ENCODE measurements at regions not wholly inside any gene's neighbourhood (a gene's known extent, or its start where the extent isn't known, plus 50 kb on each side); places are given as distances from the start of the nearest gene placed in this dataset.

DNA sequence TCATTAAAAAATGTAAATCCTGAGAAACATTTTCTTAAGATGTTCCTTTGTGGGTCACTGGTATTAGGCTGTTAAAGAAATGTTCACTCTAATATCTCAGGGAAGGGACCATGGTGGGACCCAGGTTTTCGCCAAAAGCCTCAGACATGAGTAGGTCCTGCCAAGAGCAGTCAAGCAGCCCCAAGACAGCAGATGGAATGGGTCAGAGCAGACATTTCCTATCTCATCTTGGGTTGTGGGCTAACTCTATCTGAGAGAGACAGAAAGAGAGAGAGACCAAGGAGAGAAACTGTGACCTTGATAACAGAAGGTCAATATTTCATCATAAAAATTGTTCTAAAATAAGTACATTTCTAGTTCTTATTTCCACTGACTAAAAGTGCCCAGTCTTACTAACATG, 661.7 kb downstream of the TSN start:
- no peak overlapping the region for H3K27ac ChIP-seq
- H3K36me3 ChIP-seq, result no peaks in the 10 kb centered on the region
- H3K27me3 ChIP-seq, result no peaks in the 10 kb centered on the region
- TF ChIP-seq, protein P1, sequence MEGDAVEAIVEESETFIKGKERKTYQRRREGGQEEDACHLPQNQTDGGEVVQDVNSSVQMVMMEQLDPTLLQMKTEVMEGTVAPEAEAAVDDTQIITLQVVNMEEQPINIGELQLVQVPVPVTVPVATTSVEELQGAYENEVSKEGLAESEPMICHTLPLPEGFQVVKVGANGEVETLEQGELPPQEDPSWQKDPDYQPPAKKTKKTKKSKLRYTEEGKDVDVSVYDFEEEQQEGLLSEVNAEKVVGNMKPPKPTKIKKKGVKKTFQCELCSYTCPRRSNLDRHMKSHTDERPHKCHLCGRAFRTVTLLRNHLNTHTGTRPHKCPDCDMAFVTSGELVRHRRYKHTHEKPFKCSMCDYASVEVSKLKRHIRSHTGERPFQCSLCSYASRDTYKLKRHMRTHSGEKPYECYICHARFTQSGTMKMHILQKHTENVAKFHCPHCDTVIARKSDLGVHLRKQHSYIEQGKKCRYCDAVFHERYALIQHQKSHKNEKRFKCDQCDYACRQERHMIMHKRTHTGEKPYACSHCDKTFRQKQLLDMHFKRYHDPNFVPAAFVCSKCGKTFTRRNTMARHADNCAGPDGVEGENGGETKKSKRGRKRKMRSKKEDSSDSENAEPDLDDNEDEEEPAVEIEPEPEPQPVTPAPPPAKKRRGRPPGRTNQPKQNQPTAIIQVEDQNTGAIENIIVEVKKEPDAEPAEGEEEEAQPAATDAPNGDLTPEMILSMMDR (IDR thresholded peaks at IDR 0.05), result no peak
- peaks cover 0 to 7% (median 4%) of the 10 kb centered on the region in 3 donors for H3K4me1 ChIP-seq
- ATAC-seq (no peak), FAIRE-seq (no peak), DNase-seq (no peak)
- no peaks in the 10 kb centered on the region for H3K9me3 ChIP-seq
- intact Hi-C loops (cut with DNase I), result no loop called here
- no peak overlapping the region for H3K4me3 ChIP-seq
- 91 to 93% methylated on average over 1 of the region's 1 CpG for WGBS, 2 donors

DNA sequence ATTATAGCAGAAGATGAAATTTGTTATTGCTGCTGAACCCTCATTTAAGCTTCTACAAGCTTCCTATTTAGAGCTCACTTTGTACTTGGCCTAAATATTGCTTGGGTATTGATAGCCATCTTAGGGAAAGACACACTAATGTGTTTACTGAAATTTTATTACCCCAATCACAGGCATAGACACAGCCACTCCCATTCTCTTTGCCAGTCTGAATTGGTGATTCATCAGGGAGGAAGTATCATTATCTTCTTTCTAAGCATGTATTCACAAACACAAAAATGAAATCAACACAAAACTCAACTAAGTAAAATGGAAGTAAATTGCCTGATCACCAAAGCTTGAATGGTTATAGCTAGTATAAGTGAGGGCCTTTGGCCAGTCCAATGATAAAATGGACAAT, 666.3 kb downstream of the TSN start:
- Histone ChIP-seq H3K4me3 (no peak overlapping the region), H3K36me3 (no peaks in the 10 kb centered on the region), H3K9me3 (no peaks in the 10 kb centered on the region), H3K27ac (no peak overlapping the region), H3K27me3 (no peaks in the 10 kb centered on the region), H3K4me1 (no peaks in the 10 kb centered on the region)
- intact Hi-C loops (cut with DNase I), result no loop called here
- DNase-seq, result no peak
- no peak for FAIRE-seq
- ATAC-seq, result no peak
- TF ChIP-seq, protein P1 (IDR thresholded peaks at IDR 0.05), result no peak

DNA sequence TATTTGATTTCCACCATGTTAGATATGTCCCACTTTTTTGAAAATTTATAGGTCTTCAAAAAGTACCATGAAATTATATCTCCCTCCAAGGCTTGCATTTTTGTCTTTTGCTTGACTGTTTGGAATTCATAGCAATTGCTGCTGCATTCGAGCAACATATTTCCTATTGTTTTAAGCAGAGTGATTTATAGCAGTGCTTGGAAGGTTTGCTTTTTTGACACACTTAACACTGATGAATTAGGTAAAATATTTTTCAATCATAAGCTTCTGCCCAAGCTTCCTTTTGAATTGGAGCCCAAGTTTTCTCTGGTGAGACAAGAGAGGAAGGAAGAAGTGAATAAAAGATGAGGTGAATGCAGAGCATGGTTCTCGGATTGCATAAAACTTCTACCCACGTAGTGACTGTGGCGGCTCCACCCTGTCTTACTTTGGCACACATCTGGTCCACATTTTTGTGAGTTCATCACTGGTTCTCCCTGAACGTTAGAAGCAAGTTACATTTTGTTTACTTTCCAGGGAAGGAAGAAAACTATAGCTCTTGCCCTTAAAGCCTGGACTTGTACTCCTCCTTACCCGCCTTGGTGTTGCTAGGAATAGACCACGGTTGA, 667.0 kb downstream of the TSN start:
- no peaks in the 10 kb centered on the region for H3K4me1 ChIP-seq
- WGBS, 2 donors, result 71 to 78% methylated on average over 7 of the region's 7 CpGs
- FAIRE-seq, result no peak
- TF ChIP-seq, protein P1 (IDR thresholded peaks at IDR 0.05), result no peak
- intact Hi-C loops (cut with DNase I), result no loop called here
- no peak for ATAC-seq
- H3K4me3 ChIP-seq, result no peak overlapping the region
- H3K27me3 ChIP-seq, result no peaks in the 10 kb centered on the region
- DNase-seq, result no peak
- no peaks in the 10 kb centered on the region for H3K36me3 ChIP-seq
- H3K27ac ChIP-seq, result no peak overlapping the region
- H3K9me3 ChIP-seq, result no peaks in the 10 kb centered on the region

DNA sequence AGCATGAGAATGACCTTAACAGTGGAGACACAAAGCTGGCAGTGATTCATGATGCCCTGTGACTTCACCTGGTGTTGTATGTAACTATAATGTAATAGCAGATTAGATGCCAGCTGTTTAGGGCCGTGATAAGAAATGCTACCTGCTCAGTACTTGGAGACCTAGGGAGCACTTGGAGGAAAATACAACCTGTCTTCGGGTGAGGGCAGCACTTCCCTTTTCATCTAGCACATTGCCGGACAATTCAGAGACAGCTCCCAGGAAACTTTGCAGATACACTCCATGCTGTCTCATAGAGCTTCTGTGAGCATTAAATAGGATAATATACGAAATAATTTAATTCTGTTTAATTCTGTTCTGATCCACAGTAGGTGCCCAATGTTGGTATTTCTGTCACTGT, 668.5 kb downstream of the TSN start:
- intact Hi-C loops (cut with DNase I), result no loop called here
- no peak overlapping the region for H3K27ac ChIP-seq
- H3K4me1 ChIP-seq, result no peaks in the 10 kb centered on the region
- peak in 1 of 6 donors; percentile 12 for DNase-seq
- 36 to 56% methylated on average over 4 of the region's 4 CpGs for WGBS, 2 donors
- no peaks in the 10 kb centered on the region for H3K9me3 ChIP-seq
- no peaks in the 10 kb centered on the region for H3K27me3 ChIP-seq
- H3K4me3 ChIP-seq, result no peak overlapping the region
- no peak for FAIRE-seq
- TF ChIP-seq, protein P1 (IDR thresholded peaks at IDR 0.05), result no peak
- no peaks in the 10 kb centered on the region for H3K36me3 ChIP-seq
- ATAC-seq, result peak; percentile 46 to 81 (median 64)

DNA sequence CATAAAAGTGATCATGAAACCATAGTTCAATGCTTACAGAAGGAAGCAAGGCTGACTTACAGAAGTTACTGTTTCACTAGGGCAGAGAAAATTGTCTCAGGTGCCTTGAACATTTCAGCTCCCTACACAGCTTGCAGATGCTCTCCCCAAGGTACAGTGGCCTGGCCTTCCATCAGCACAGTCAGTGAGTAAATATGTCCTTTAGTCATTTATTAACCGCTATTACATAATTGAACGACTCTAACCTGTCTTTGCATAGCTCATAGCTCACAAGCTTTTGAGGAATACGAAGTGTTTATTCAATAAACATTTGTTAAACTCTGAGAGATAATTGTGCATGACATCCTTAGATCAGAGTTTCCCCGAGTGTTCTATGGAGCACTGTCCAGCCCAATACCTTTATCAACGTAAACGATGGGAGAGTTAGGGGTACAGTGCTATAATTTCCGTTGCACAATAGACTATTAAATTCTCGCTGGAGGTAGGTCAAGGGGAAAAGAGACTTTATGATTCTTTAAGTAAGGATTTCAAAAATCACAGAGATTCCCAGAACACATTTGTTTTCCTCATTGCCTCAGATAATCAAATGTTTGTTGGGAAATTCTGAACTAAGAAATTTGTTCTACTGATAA, 677.8 kb downstream of the TSN start:
- no peaks in the 10 kb centered on the region for H3K36me3 ChIP-seq
- ATAC-seq, result peak; percentile 98 to 100 (median 99)
- WGBS, 2 donors, result 10 to 18% methylated on average over 8 of the region's 8 CpGs
- H3K4me1 ChIP-seq, result peaks cover 0 to 8% (median 8%) of the 10 kb centered on the region in 3 donors
- FAIRE-seq, result no peak
- intact Hi-C loops (cut with DNase I), result no loop called here
- H3K27ac ChIP-seq, result no peak overlapping the region
- H3K27me3 ChIP-seq, result peaks cover 0 to 4% (median 0%) of the 10 kb centered on the region in 4 donors
- TF ChIP-seq, protein P1 (IDR thresholded peaks at IDR 0.05), result no peak
- peak in 4 of 6 donors; percentile 43 to 59 (median 54) for DNase-seq
- H3K4me3 ChIP-seq, result no peak overlapping the region
- no peaks in the 10 kb centered on the region for H3K9me3 ChIP-seq
